ACC112 (cell line): ENCODE measurements at regions not wholly inside any gene's neighbourhood (a gene's known extent, or its start where the extent isn't known, plus 50 kb on each side); places are given as distances from the start of the nearest gene placed in this dataset.

Experiments used
- H2AFZ ChIP-seq: fragments of 200-600 bp; sonication (generic); one replicate; pipeline ENCODE4 v1.6.0; 2017; ENCODE audit warnings: antibody characterized with exemption, low read length; ENCODE audit not compliant: unreplicated experiment
- H3K27ac ChIP-seq: fragments of 200-600 bp; sonication (generic); 2 replicates; pipeline ENCODE4 v1.5.1; 2014; ENCODE audit warnings: low read depth, mild to moderate bottlenecking, antibody characterized with exemption, low read length, moderate library complexity
- H3K27me3 ChIP-seq: fragments of 200-600 bp; sonication (generic); 2 replicates; pipeline ENCODE4 v1.6.1; 2014; ENCODE audit warnings: mild to moderate bottlenecking, antibody characterized with exemption, low read length, moderate library complexity, mixed read lengths; ENCODE audit not compliant: insufficient read depth
- H3K36me3 ChIP-seq: fragments of 200-600 bp; sonication (generic); 2 replicates; pipeline ENCODE4 v1.6.1; 2016; ENCODE audit warnings: mild to moderate bottlenecking, antibody characterized with exemption, low read length, moderate library complexity, mixed read lengths; ENCODE audit not compliant: insufficient read depth
- H3K4me1 ChIP-seq: fragments of 200-600 bp; sonication (generic); one replicate; pipeline ENCODE4 v1.6.1; 2016; ENCODE audit warnings: low read length, mixed read lengths; ENCODE audit not compliant: insufficient read depth, unreplicated experiment, control insufficient read depth
- H3K4me3 ChIP-seq: fragments of 200-600 bp; sonication (generic); 2 replicates; pipeline ENCODE4 v1.5.1; 2014; ENCODE audit warnings: mild to moderate bottlenecking, low read depth, low read length
- H3K79me2 ChIP-seq: fragments of 200-600 bp; sonication (generic); one replicate; pipeline ENCODE4 v1.6.0; 2016; ENCODE audit warnings: low read length; ENCODE audit not compliant: control insufficient read depth, unreplicated experiment, insufficient read depth

- Histone ChIP-seq H3K27ac (no peak overlapping the region), H3K79me2 (no peaks in the 10 kb centered on the region), H3K36me3 (no peaks in the 10 kb centered on the region), H3K4me3 (no peak overlapping the region), H3K27me3 (no peaks in the 10 kb centered on the region), H3K4me1 (no peaks in the 10 kb centered on the region), H2AFZ (no peak overlapping the region)
Measured at GRCh38 chr6:91483415-91484105, 896.7 kb upstream of the MAP3K7 start.

GRCh38 chr6:91482498-91482897 is 895.6 kb upstream of the MAP3K7 start:
- no peaks in the 10 kb centered on the region for H3K36me3 ChIP-seq
- H3K4me3 ChIP-seq: no peak overlapping the region
- H3K4me1 ChIP-seq: no peaks in the 10 kb centered on the region
- H3K27ac ChIP-seq: no peak overlapping the region
- no peak overlapping the region for H2AFZ ChIP-seq
- no peaks in the 10 kb centered on the region for H3K79me2 ChIP-seq
- no peaks in the 10 kb centered on the region for H3K27me3 ChIP-seq

GRCh38 chr6:91480402-91480801 is 893.5 kb upstream of the MAP3K7 start:
- Histone ChIP-seq H3K79me2 (no peaks in the 10 kb centered on the region), H3K36me3 (no peaks in the 10 kb centered on the region), H3K4me3 (no peak overlapping the region), H3K27ac (no peak overlapping the region), H2AFZ (no peak overlapping the region), H3K27me3 (no peaks in the 10 kb centered on the region), H3K4me1 (no peaks in the 10 kb centered on the region)

- Histone ChIP-seq H3K27ac (no peak overlapping the region), H3K79me2 (no peaks in the 10 kb centered on the region), H2AFZ (no peak overlapping the region), H3K36me3 (no peaks in the 10 kb centered on the region), H3K4me3 (no peak overlapping the region), H3K27me3 (no peaks in the 10 kb centered on the region), H3K4me1 (no peaks in the 10 kb centered on the region)
Measured at GRCh38 chr6:91477688-91478087, 890.8 kb upstream of the MAP3K7 start.

GRCh38 chr6:91476000-91476399 is 889.1 kb upstream of the MAP3K7 start:
- Histone ChIP-seq H2AFZ (no peak overlapping the region), H3K4me3 (no peak overlapping the region), H3K27ac (no peak overlapping the region), H3K4me1 (no peaks in the 10 kb centered on the region), H3K36me3 (no peaks in the 10 kb centered on the region), H3K27me3 (no peaks in the 10 kb centered on the region), H3K79me2 (no peaks in the 10 kb centered on the region)

GRCh38 chr6:91465393-91465792 is 878.5 kb upstream of the MAP3K7 start:
- H3K4me1 ChIP-seq: no peaks in the 10 kb centered on the region
- no peak overlapping the region for H3K27ac ChIP-seq
- no peaks in the 10 kb centered on the region for H3K79me2 ChIP-seq
- H2AFZ ChIP-seq: no peak overlapping the region
- H3K36me3 ChIP-seq: no peaks in the 10 kb centered on the region
- H3K27me3 ChIP-seq: no peaks in the 10 kb centered on the region
- no peak overlapping the region for H3K4me3 ChIP-seq

- Histone ChIP-seq H3K4me3 (no peak overlapping the region), H3K27ac (no peak overlapping the region), H2AFZ (no peak overlapping the region), H3K36me3 (no peaks in the 10 kb centered on the region), H3K27me3 (no peaks in the 10 kb centered on the region), H3K79me2 (no peaks in the 10 kb centered on the region), H3K4me1 (no peaks in the 10 kb centered on the region)
Measured at GRCh38 chr6:91464718-91465117, 877.8 kb upstream of the MAP3K7 start.

GRCh38 chr6:91464201-91464600 is 877.3 kb upstream of the MAP3K7 start:
- H3K27ac ChIP-seq: no peak overlapping the region

GRCh38 chr6:91462241-91462640 is 875.4 kb upstream of the MAP3K7 start:
- Histone ChIP-seq H3K4me1 (no peaks in the 10 kb centered on the region), H3K36me3 (no peaks in the 10 kb centered on the region), H3K79me2 (no peaks in the 10 kb centered on the region), H3K27me3 (no peaks in the 10 kb centered on the region), H3K4me3 (no peak overlapping the region), H2AFZ (no peak overlapping the region), H3K27ac (no peak overlapping the region)

More at GRCh38 chr6:91464201-91464600, 877.3 kb upstream of the MAP3K7 start:
- Histone ChIP-seq H3K4me3 (no peak overlapping the region), H3K4me1 (no peaks in the 10 kb centered on the region), H2AFZ (no peak overlapping the region), H3K36me3 (no peaks in the 10 kb centered on the region), H3K27me3 (no peaks in the 10 kb centered on the region), H3K79me2 (no peaks in the 10 kb centered on the region)

GRCh38 chr6:91453224-91453878 is 866.5 kb upstream of the MAP3K7 start:
- no peaks in the 10 kb centered on the region for H3K4me1 ChIP-seq
- no peak overlapping the region for H3K27ac ChIP-seq
- no peak overlapping the region for H2AFZ ChIP-seq
- no peak overlapping the region for H3K4me3 ChIP-seq
- H3K79me2 ChIP-seq: no peaks in the 10 kb centered on the region
- no peaks in the 10 kb centered on the region for H3K36me3 ChIP-seq
- no peaks in the 10 kb centered on the region for H3K27me3 ChIP-seq

- H3K79me2 ChIP-seq: no peaks in the 10 kb centered on the region
- H3K27me3 ChIP-seq: no peaks in the 10 kb centered on the region
- no peaks in the 10 kb centered on the region for H3K36me3 ChIP-seq
- no peak overlapping the region for H3K27ac ChIP-seq
- H2AFZ ChIP-seq: no peak overlapping the region
- H3K4me1 ChIP-seq: no peaks in the 10 kb centered on the region
- H3K4me3 ChIP-seq: no peak overlapping the region
Measured at GRCh38 chr6:91449539-91449938, 862.7 kb upstream of the MAP3K7 start.
